HepG2 (cell line): ENCODE measurements at regions not wholly inside any gene's neighbourhood (a gene's known extent, or its start where the extent isn't known, plus 50 kb on each side); places are given as distances from the start of the nearest gene placed in this dataset.
"Not testable (repeated sequence)": the region's sequence is repeated elsewhere in the genome, so short reads cannot be mapped to it uniquely, and the experiment has no call there.

Source experiments
- ATAC-seq: fragments of 200-7000 bp; cut with Tn5 transposase; 3 replicates; pipeline ENCODE4 v1.9.1; 2020; ENCODE audit warnings: mild to moderate bottlenecking, moderate library complexity
- BruUV-seq: library from RNA; stranded (reverse); fragments of 400-500 nt; replicated peaks from 2 replicates; lab custom pipeline; 2021; lab: Mats Ljungman, UMichigan
- CTCF ChIA-PET: fragments of 300-600 bp; formaldehyde crosslinking; extraction: SDS; loops from one replicate; lab custom pipeline; 2021; ENCODE audit warnings: low total read pairs, inconsistent platforms, low intra/inter-chr PET ratio; lab: Yijun Ruan, JAX
- POLR2A ChIA-PET: fragments of 350-600 bp; sonication (Branson Sonifier 250); formaldehyde crosslinking; loops from one replicate; lab custom pipeline; 2020; ENCODE audit warnings: antibody characterized with exemption, inconsistent platforms; lab: Yijun Ruan, JAX
- DNase-seq: peaks from one replicate; pipeline ENCODE4 v3.0.0-alpha.2; 2015; ENCODE audit warnings: low spot score
- FAIRE-seq: peaks from 3 replicates; lab custom pipeline; 2011; peaks lifted over from hg19 to GRCh38; lab: Jason Lieb, UNC
- H2AFZ ChIP-seq: one replicate; pipeline ENCODE4 v1.6.1; 2011; ENCODE audit warnings: low read length, inconsistent platforms
- H3K27ac ChIP-seq: fragments of 300-600 bp; 3 replicates; pipeline ENCODE4 v1.8.0; 2011; ENCODE audit warnings: mixed run types, mild to moderate bottlenecking, mixed read lengths, low read length, inconsistent platforms; ENCODE audit not compliant: insufficient read depth; ENCODE audit errors: extremely low read length
- H3K27me3 ChIP-seq, 2 experiments: fragments of 200-600 bp in 1 of 2; 2 replicates in 1 of 2; 3 replicates in 1 of 2; pipeline versions ENCODE4 v1.6.0 to v1.8.0; 2011; ENCODE audit warnings: low read length in 2 of 2, mild to moderate bottlenecking in 2 of 2, moderate library complexity in 2 of 2, inconsistent platforms in 1 of 2; ENCODE audit not compliant: insufficient read depth in 2 of 2, control insufficient read depth in 1 of 2
- H3K36me3 ChIP-seq, 2 experiments: fragments of 200-600 bp in 1 of 2; replicated peaks in 1 of 2; 2 replicates in 1 of 2; 3 replicates in 1 of 2; pipeline versions ENCODE4 v1.5.1 to v1.8.0; 2011; ENCODE audit warnings: low read length in 2 of 2, inconsistent platforms in 1 of 2; ENCODE audit not compliant: insufficient read depth in 2 of 2, control insufficient read depth in 1 of 2
- H3K4me1 ChIP-seq: 2 replicates; pipeline ENCODE4 v1.5.1; 2012; ENCODE audit warnings: low read length, inconsistent platforms; ENCODE audit not compliant: insufficient read depth
- H3K4me2 ChIP-seq: 2 replicates; pipeline ENCODE4 v1.6.0; 2011; ENCODE audit warnings: low read depth, low read length, inconsistent platforms
- H3K4me3 ChIP-seq, 3 experiments: fragments of 200-600 bp in 1 of 3; sonication (generic), shearing (Covaris generic) in 1 of 3; replicated peaks in 1 of 3; 2 replicates each; pipeline ENCODE4 v1.5.1; 2011 to 2016; ENCODE audit warnings: low read length in 3 of 3, inconsistent platforms in 2 of 3, low read depth in 2 of 3, mild to moderate bottlenecking in 2 of 3, control low read depth in 1 of 3, mixed read lengths in 1 of 3; ENCODE audit not compliant: insufficient read depth in 1 of 3
- H3K79me2 ChIP-seq: one replicate; pipeline ENCODE4 v1.6.1; 2011; ENCODE audit warnings: low read length, inconsistent platforms; ENCODE audit not compliant: insufficient read depth
- H3K9ac ChIP-seq: 2 replicates; pipeline ENCODE4 v1.6.0; 2011; ENCODE audit warnings: mild to moderate bottlenecking, low read depth, low read length, inconsistent platforms; ENCODE audit not compliant: insufficient read depth
- H3K9me3 ChIP-seq: 2 replicates; pipeline ENCODE4 v1.5.1; 2012; ENCODE audit warnings: mild to moderate bottlenecking, low read length
- H4K20me1 ChIP-seq: 2 replicates; pipeline ENCODE4 v1.6.0; 2011; ENCODE audit warnings: inconsistent platforms, mild to moderate bottlenecking, low read length, moderate library complexity; ENCODE audit not compliant: insufficient read depth
- WGBS: methylation state at CpG from one replicate; pipeline ENCODE4 v1.1.6; 2017; ENCODE audit warnings: low lambda C conversion rate; 5-methylcytosine and 5-hydroxymethylcytosine counted together
- in situ Hi-C: cut with HindIII; loops from 2 replicates; pipeline ENCODE4 v1.10.0; 2017; ENCODE audit warnings: low pct_unique_long_range_greater_than_20kb; ENCODE audit not compliant: extremely low pct_ligation_motif_present
- intact Hi-C: fragments of 100-400 bp; cut with micrococcal nuclease; formaldehyde crosslinking; loops from one replicate; pipeline ENCODE4 v1.10.0; 2022; ENCODE audit not compliant: unreplicated experiment

DNA sequence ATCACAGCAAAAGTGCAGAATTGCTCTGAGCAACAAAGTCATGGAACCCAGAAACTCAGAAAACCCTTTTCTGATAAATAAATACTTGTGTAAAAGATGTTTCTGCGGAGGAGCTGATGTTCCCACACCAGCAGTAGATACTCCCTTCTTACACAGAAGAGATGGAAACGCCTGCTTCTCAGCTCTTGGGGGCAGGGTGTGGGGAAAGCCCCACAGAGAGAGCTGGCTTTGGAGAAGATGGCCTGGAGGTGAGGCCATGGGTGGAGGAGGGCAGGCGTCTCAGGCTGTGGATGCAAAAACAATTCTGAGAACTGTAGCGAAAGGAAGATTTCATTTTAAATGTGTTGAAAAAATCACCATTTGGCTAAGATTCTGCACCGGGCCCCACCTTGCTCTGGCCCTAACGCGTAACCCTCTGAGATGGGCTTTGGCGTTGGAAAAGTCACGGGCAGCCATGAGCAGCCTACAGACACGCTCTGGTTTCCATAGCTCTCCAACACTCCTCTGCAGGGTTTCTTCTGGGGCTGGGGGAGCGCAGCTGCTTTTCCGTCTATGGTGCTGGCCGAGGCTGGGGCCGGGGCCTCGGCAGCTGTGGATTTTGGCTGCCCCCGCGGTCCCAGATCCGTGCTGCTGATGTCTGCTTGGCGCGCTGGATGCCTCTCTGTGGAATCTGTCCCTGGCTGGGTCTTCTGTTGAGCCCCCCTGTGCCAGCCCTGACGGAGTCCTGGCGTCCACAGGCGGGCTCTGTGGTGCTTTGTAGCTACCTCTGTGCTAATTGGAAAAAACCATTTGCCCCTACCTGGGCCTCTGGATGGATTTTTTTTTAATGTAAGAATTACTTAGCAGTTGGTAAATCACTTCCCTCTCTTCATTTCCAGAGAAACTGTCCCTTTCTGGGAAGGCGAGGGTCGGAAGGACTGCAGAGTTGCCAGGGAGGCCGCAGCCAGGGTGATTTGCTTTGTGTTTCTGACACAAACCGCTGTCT is 200.9 kb downstream of the BANP start:
- H3K4me2 ChIP-seq, POLR2A ChIA-PET, CTCF ChIA-PET, BruUV-seq, H3K9me3 ChIP-seq, H3K27ac ChIP-seq, H3K4me3 ChIP-seq, ATAC-seq, H3K9ac ChIP-seq, H4K20me1 ChIP-seq, intact Hi-C loops, in situ Hi-C loops, H3K79me2 ChIP-seq, DNase-seq, H3K36me3 ChIP-seq, FAIRE-seq, H2AFZ ChIP-seq: not testable (repeated sequence)
- Histone ChIP-seq H3K27me3 (peaks cover 3 to 28% of the 10 kb centered on the region in 2 experiments; a peak in 4 of 5 replicates), H3K4me1 (peaks cover 45% of the 10 kb centered on the region)
- 81% methylated on average over 23 of the region's 27 CpGs for WGBS

DNA sequence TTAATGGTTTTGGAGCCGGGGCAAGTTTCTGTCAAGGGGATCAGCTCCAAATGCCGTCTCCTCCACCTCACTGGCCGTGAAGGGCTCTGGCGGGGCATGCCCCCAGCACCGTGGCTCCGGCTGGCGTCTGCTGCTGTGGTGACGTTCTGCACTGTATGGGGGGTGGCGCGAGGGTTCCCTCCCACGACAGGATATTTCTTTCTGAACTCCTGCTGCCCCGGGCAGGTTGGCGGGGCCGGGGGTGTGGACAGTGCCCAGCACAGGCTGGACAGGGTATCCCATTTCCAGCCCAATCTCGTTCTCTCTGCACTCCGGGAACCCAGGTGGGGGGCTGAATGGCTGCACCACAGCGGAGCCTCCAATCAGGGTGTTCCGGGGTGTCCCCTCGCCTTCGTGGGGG is 201.6 kb downstream of the BANP start:
- Histone ChIP-seq H3K4me1 (peaks cover 45% of the 10 kb centered on the region), H3K27me3 (peaks cover 3 to 21% of the 10 kb centered on the region in 2 experiments; a peak in 4 of 5 replicates)
- H3K9me3 ChIP-seq, DNase-seq, CTCF ChIA-PET, H2AFZ ChIP-seq, intact Hi-C loops, H3K4me3 ChIP-seq, H3K79me2 ChIP-seq, in situ Hi-C loops, BruUV-seq, ATAC-seq, H3K4me2 ChIP-seq, POLR2A ChIA-PET, H3K36me3 ChIP-seq, H3K27ac ChIP-seq, FAIRE-seq, H4K20me1 ChIP-seq, H3K9ac ChIP-seq: not testable (repeated sequence)
- 69% methylated on average over 20 of the region's 20 CpGs for WGBS
